GM12874 (cell line): ENCODE measurements at regions not wholly inside any gene's neighbourhood (a gene's known extent, or its start where the extent isn't known, plus 50 kb on each side); places are given as distances from the start of the nearest gene placed in this dataset.

Experiments used
- TF ChIP-seq, protein P1 (sequence below): IDR thresholded peaks from 2 replicates; pipeline ENCODE4 v1.5.1; 2011; ENCODE audit warnings: low read depth, mild to moderate bottlenecking, control low read depth, low read length, moderate library complexity; ENCODE audit not compliant: insufficient read depth

DNA sequence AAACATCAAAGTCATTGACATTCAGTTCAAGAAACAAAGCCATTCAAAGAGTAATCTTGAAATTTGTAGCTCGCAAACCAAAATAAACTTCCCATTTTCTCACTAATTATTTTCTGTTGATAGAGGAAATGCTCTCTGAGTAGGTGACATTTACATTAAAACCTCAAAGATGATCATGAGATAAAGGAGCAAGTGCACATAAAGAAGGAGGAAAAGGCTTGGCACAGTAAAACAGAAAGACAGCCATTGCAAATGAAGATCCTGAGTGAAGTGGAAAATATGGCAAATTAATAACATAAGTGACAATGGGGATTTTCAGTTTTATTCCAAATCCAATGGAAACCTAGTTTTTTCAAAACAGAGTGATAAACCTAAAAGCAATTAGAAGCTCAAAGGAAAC, 2320.8 kb downstream of the ARAP2 start:
- TF ChIP-seq, protein P1, sequence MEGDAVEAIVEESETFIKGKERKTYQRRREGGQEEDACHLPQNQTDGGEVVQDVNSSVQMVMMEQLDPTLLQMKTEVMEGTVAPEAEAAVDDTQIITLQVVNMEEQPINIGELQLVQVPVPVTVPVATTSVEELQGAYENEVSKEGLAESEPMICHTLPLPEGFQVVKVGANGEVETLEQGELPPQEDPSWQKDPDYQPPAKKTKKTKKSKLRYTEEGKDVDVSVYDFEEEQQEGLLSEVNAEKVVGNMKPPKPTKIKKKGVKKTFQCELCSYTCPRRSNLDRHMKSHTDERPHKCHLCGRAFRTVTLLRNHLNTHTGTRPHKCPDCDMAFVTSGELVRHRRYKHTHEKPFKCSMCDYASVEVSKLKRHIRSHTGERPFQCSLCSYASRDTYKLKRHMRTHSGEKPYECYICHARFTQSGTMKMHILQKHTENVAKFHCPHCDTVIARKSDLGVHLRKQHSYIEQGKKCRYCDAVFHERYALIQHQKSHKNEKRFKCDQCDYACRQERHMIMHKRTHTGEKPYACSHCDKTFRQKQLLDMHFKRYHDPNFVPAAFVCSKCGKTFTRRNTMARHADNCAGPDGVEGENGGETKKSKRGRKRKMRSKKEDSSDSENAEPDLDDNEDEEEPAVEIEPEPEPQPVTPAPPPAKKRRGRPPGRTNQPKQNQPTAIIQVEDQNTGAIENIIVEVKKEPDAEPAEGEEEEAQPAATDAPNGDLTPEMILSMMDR: no peak

DNA sequence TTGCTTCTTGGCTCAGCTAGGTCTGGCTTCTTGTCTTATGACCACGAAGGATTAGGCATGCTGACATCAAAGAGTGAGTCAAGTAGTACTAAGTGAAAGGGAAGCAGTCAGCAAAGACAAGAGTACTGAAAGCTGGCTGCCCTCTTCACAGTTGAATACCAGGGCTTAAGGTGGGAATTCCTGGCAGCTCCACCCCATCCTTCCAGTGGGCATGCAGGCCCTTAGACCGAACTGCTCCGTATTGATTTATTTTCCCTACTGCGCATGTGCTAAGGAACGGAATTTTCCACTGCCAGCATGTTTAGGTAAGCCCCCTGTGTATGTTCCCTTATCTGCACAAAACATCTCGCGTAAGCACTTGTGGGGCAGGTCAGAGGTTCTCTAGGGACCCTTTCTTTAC, 2320.1 kb downstream of the ARAP2 start:
- TF ChIP-seq, protein P1: no peak

DNA sequence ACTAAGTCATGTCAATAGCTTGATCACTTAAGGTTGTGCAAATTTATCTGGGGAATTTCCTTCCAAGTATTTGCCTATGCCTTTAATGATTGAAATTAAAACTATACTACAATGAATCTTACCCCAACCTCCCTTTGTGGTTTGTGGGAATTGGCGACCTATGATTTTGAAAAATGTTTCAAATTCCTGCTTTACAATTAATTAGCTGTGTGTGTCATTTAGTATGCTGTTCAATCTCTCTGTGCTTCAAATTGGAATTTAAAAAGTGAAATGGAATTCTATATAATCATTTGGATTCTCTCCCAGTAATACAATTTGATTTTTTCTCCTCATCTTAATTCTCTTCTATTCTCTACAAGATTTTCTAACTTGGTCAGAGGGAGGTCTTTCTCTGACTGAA, 2319.5 kb downstream of the ARAP2 start:
- TF ChIP-seq, protein P1: no peak

DNA sequence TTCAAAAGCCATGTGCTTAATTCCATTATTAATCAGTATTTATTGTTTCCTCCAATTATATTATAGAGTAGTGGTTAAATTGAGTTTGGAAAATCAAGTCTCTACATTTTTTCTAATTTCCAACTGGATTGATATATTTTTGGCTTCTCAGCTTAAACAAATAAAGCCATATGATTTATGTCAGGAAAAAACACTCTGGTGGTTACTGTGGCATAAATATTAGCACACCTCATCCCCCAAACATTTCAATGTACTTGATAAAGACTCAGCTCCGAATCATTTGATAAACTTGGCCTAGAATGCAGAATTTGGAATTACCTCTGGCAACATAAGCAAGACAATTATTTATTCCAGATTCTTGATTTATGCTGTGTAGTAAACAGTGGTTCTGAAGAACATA, 2313.8 kb downstream of the ARAP2 start:
- TF ChIP-seq, protein P1: no peak

DNA sequence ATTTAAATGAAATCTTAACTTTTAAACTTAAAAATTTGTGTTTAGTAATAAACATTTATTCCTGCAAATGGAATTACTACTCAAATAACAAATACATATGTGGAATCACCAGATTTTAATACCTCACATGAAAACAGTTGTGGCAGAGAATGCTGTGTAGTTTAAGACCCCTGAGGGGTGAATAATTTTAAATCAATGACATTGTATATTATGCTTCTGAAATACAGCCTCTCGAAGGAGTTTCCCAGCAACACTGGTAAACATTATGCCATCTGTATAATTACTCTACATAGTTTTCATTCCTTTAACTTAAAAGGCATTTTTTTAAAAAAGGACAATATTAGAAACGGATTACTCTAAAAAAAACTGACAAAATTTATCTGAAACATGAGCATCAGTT, 2313.3 kb downstream of the ARAP2 start:
- TF ChIP-seq, protein P1: no peak

DNA sequence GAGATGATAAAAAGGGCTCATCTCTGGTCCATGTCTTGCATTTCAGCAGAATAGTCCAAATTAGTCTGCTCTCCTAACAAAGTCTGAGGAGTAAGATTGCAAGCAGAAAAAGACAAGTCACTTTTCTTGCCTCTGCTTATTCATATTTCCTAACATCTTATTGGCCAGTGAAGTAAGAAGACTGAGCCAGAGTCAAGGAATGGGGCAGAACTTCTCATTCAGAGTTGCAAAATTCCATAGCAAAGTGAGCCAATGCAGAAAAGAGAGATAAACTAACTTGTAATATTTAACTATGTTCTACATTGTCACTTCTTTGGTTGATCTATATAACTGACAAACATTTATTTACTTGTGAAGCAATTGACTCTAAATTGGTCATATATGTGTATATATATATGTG, 2304.0 kb downstream of the ARAP2 start:
- TF ChIP-seq, protein P1: no peak

DNA sequence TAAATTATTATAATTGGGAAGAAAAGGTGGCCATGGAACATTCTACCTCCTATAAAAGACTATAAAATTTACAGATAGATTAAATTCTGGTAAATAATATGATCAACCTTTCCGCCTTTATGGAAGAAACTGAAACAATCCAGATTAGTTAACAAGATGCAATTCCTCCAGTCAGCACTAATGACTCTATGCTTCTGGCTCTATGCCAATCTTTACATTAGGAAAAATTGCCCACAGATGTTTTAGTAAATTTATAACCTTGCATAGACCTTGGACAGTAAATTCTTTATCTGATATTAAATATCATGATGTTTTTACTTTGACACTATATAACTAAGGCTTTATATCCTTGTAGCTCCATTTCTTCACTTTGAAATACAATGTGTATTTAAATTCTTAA, 2302.5 kb downstream of the ARAP2 start:
- TF ChIP-seq, protein P1: no peak

DNA sequence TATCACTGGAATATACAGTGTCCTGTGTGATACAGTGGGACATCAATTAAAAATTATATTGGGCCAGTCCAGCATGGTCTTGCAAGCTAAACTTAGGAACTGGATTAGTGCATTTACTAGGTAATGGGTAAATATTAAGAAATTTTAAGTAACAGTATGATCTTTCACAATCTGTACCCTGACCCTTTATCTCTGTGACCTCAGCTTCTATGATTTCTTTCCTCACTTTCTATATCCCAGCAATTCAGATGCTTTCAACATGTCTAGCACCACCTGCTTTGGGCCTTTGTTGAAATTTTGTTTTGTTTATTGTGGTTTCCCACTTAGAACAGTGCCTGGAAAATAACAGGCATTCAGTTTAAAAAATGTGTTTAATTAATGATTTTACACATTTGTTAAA, 2295.4 kb downstream of the ARAP2 start:
- TF ChIP-seq, protein P1: no peak
